ENCODE measurements at regions not wholly inside any gene's neighbourhood (a gene's known extent, or its start where the extent isn't known, plus 50 kb on each side); places are given as distances from the start of the nearest gene placed in this dataset.

GRCh38 chr10:78938695-78939672, 129.8 kb upstream of the ZMIZ1 start:
- no peak for DNase-seq

- no peak for DNase-seq
Measured at GRCh38 chr10:78942091-78942501, 126.7 kb upstream of the ZMIZ1 start.

- no peak for DNase-seq
Measured at GRCh38 chr10:78944723-78945312, 123.9 kb upstream of the ZMIZ1 start.

- DNase-seq = no peak
Measured at GRCh38 chr10:78945838-78946237, 122.9 kb upstream of the ZMIZ1 start.

GRCh38 chr10:78947226-78947625, 121.5 kb upstream of the ZMIZ1 start:
- no peak for DNase-seq

GRCh38 chr10:78947733-78948132, 121.0 kb upstream of the ZMIZ1 start:
- DNase-seq = no peak

- no peak for DNase-seq
Measured at GRCh38 chr10:78948621-78949030, 120.1 kb upstream of the ZMIZ1 start.

- DNase-seq = no peak
Measured at GRCh38 chr10:78950656-78951587, 117.8 kb upstream of the ZMIZ1 start.

GRCh38 chr10:78952030-78952429, 116.7 kb upstream of the ZMIZ1 start:
- no peak for DNase-seq

GRCh38 chr10:78952686-78953085, 116.1 kb upstream of the ZMIZ1 start:
- DNase-seq = no peak

GRCh38 chr10:78953113-78953798, 115.5 kb upstream of the ZMIZ1 start:
- no peak for DNase-seq

GRCh38 chr10:78953799-78954297, 114.9 kb upstream of the ZMIZ1 start:
- no peak for DNase-seq

GRCh38 chr10:78954689-78955088, 114.1 kb upstream of the ZMIZ1 start:
- DNase-seq = no peak

GRCh38 chr10:78955206-78955605, 113.6 kb upstream of the ZMIZ1 start:
- no peak for DNase-seq

GRCh38 chr10:78956391-78956790, 112.4 kb upstream of the ZMIZ1 start:
- DNase-seq = no peak

GRCh38 chr10:78957471-78958039, 111.2 kb upstream of the ZMIZ1 start:
- DNase-seq = no peak

- no peak for DNase-seq
Measured at GRCh38 chr10:78959217-78959923, 109.4 kb upstream of the ZMIZ1 start.

GRCh38 chr10:78959924-78960285, 108.9 kb upstream of the ZMIZ1 start:
- DNase-seq = no peak

GRCh38 chr10:78960316-78960800, 108.4 kb upstream of the ZMIZ1 start:
- no peak for DNase-seq

- no peak for DNase-seq
Measured at GRCh38 chr10:78961760-78962159, 107.0 kb upstream of the ZMIZ1 start.
